Glutamatergic neuron (in vitro differentiated cells): ENCODE measurements at regions not wholly inside any gene's neighbourhood (a gene's known extent, or its start where the extent isn't known, plus 50 kb on each side); places are given as distances from the start of the nearest gene placed in this dataset.

Experiments
- DNase-seq: peaks from one replicate; pipeline ENCODE4 v3.0.0; 2022
- H3K27ac Mint-ChIP-seq: one replicate; pipeline ENCODE4 v1.8.0; 2020; ENCODE audit warnings: mild to moderate bottlenecking, mixed read lengths, inconsistent platforms; ENCODE audit not compliant: unreplicated experiment
- H3K27me3 Mint-ChIP-seq: one replicate; pipeline ENCODE4 v1.8.0; 2020; ENCODE audit warnings: mild to moderate bottlenecking, moderate library complexity, mixed read lengths, inconsistent platforms; ENCODE audit not compliant: unreplicated experiment
- H3K36me3 Mint-ChIP-seq: one replicate; pipeline ENCODE4 v1.8.0; 2020; ENCODE audit warnings: mild to moderate bottlenecking, mixed read lengths, inconsistent platforms; ENCODE audit not compliant: unreplicated experiment
- H3K4me1 Mint-ChIP-seq: one replicate; pipeline ENCODE4 v1.8.0; 2020; ENCODE audit warnings: mild to moderate bottlenecking, low read depth, mixed read lengths, inconsistent platforms; ENCODE audit not compliant: unreplicated experiment
- H3K4me3 Mint-ChIP-seq: one replicate; pipeline ENCODE4 v1.8.0; 2020; ENCODE audit warnings: mild to moderate bottlenecking, mixed read lengths, inconsistent platforms; ENCODE audit not compliant: unreplicated experiment
- H3K9me3 Mint-ChIP-seq: one replicate; pipeline ENCODE4 v1.8.0; 2020; ENCODE audit warnings: mild to moderate bottlenecking, moderate library complexity, mixed read lengths, inconsistent platforms; ENCODE audit not compliant: unreplicated experiment
- CTCF ChIP-seq: fragments of 200-600 bp; sonication (generic); IDR thresholded peaks from one replicate; pipeline ENCODE4 v1.5.0; 2021; ENCODE audit not compliant: partially characterized antibody, unreplicated experiment

- Mint-ChIP-seq H3K27ac (no peak overlapping the region), H3K4me1 (no peaks in the 10 kb centered on the region), H3K36me3 (no peaks in the 10 kb centered on the region)
Observed at GRCh38 chr2:147051814-147052213, 793.0 kb upstream of the ACVR2A start.

GRCh38 chr2:147051248-147051647 lies 793.6 kb upstream of the ACVR2A start:
- Mint-ChIP-seq H3K4me1 (peaks cover 4% of the 10 kb centered on the region), H3K27me3 (no peaks in the 10 kb centered on the region), H3K27ac (no peak overlapping the region), H3K36me3 (no peaks in the 10 kb centered on the region), H3K9me3 (no peaks in the 10 kb centered on the region), H3K4me3 (no peak overlapping the region)
- no peak for DNase-seq
- no peak for TF ChIP-seq CTCF

More at GRCh38 chr2:147051814-147052213, 793.0 kb upstream of the ACVR2A start:
- DNase-seq, result no peak
- Mint-ChIP-seq H3K9me3 (no peaks in the 10 kb centered on the region), H3K4me3 (no peak overlapping the region), H3K27me3 (no peaks in the 10 kb centered on the region)
- no peak for TF ChIP-seq CTCF

GRCh38 chr2:147049957-147050356 lies 794.9 kb upstream of the ACVR2A start:
- Mint-ChIP-seq H3K4me1 (peaks cover 13% of the 10 kb centered on the region), H3K4me3 (no peak overlapping the region), H3K27me3 (peaks cover 1% of the 10 kb centered on the region), H3K9me3 (no peaks in the 10 kb centered on the region), H3K27ac (no peak overlapping the region), H3K36me3 (no peaks in the 10 kb centered on the region)
- TF ChIP-seq CTCF, result no peak
- DNase-seq, result no peak

- Mint-ChIP-seq H3K9me3 (no peaks in the 10 kb centered on the region), H3K27ac (no peak overlapping the region), H3K4me1 (peaks cover 24% of the 10 kb centered on the region), H3K36me3 (no peaks in the 10 kb centered on the region), H3K27me3 (peaks cover 3% of the 10 kb centered on the region), H3K4me3 (no peak overlapping the region)
- no peak for DNase-seq
- no peak for TF ChIP-seq CTCF
Observed at GRCh38 chr2:147046473-147046872, 798.4 kb upstream of the ACVR2A start.

- Mint-ChIP-seq H3K27ac (peak overlapping the region; percentile 26), H3K27me3 (peaks cover 3% of the 10 kb centered on the region), H3K9me3 (no peaks in the 10 kb centered on the region), H3K4me3 (peak overlapping the region; percentile 21), H3K36me3 (no peaks in the 10 kb centered on the region), H3K4me1 (peaks cover 31% of the 10 kb centered on the region)
- peak; percentile 75 for DNase-seq
- TF ChIP-seq CTCF, result peak; percentile 85
Observed at GRCh38 chr2:147045113-147045512, 799.7 kb upstream of the ACVR2A start.
